ENCODE measurements at regions not wholly inside any gene's neighbourhood (a gene's known extent, or its start where the extent isn't known, plus 50 kb on each side); places are given as distances from the start of the nearest gene placed in this dataset.

GRCh38 chr1:185627761-185628501 lies 106.3 kb upstream of the HMCN1 start:
- Histone ChIP-seq H3K27me3 (ENCODE audit: control insufficient read depth, insufficient read depth, low read length) (no peaks in the 10 kb centered on the region), H3K9me3 (ENCODE audit: control insufficient read depth, insufficient read depth, low read length) (no peaks in the 10 kb centered on the region), H3K36me3 (ENCODE audit: control insufficient read depth, insufficient read depth, low read length) (no peaks in the 10 kb centered on the region), H3K27ac (ENCODE audit: low read depth, low read length) (no peak overlapping the region), H3K4me3 (ENCODE audit: low read depth, low read length) (no peak overlapping the region), H3K4me1 (ENCODE audit: control insufficient read depth, insufficient read depth, low read length) (no peaks in the 10 kb centered on the region)
- WGBS (ENCODE audit: insufficient coverage) = 90% methylated on average over 2 of the region's 2 CpGs
- peak in 1 of 6 donors; percentile 7 for DNase-seq (ENCODE audit: low read depth in 4 of 6, low spot score in 6 of 6)

- no peak for DNase-seq (ENCODE audit: low read depth in 4 of 6, low spot score in 6 of 6)
- WGBS (ENCODE audit: insufficient coverage) = 100% methylated on average over 1 of the region's 3 CpGs
- no peaks in the 10 kb centered on the region for H3K4me1 ChIP-seq (ENCODE audit: control insufficient read depth, insufficient read depth, low read length)
- no peaks in the 10 kb centered on the region for H3K9me3 ChIP-seq (ENCODE audit: control insufficient read depth, insufficient read depth, low read length)
- no peaks in the 10 kb centered on the region for H3K27me3 ChIP-seq (ENCODE audit: control insufficient read depth, insufficient read depth, low read length)
- H3K36me3 ChIP-seq (ENCODE audit: control insufficient read depth, insufficient read depth, low read length) = no peaks in the 10 kb centered on the region
- H3K27ac ChIP-seq (ENCODE audit: low read depth, low read length) = no peak overlapping the region
- no peak overlapping the region for H3K4me3 ChIP-seq (ENCODE audit: low read depth, low read length)
Measured at GRCh38 chr1:185627171-185627570, 107.0 kb upstream of the HMCN1 start.

- Histone ChIP-seq H3K4me1 (ENCODE audit: control insufficient read depth, insufficient read depth, low read length) (no peaks in the 10 kb centered on the region), H3K27me3 (ENCODE audit: control insufficient read depth, insufficient read depth, low read length) (no peaks in the 10 kb centered on the region), H3K4me3 (ENCODE audit: low read depth, low read length) (no peak overlapping the region), H3K36me3 (ENCODE audit: control insufficient read depth, insufficient read depth, low read length) (no peaks in the 10 kb centered on the region), H3K9me3 (ENCODE audit: control insufficient read depth, insufficient read depth, low read length) (no peaks in the 10 kb centered on the region), H3K27ac (ENCODE audit: low read depth, low read length) (no peak overlapping the region)
- 85% methylated on average over 3 of the region's 3 CpGs for WGBS (ENCODE audit: insufficient coverage)
- no peak for DNase-seq (ENCODE audit: low read depth in 4 of 6, low spot score in 6 of 6)
Measured at GRCh38 chr1:185626344-185626743, 107.8 kb upstream of the HMCN1 start.

- peaks cover 2% of the 10 kb centered on the region for H3K9me3 ChIP-seq (ENCODE audit: control insufficient read depth, insufficient read depth, low read length)
- DNase-seq (ENCODE audit: low read depth in 4 of 6, low spot score in 6 of 6) = no peak
- H3K27ac ChIP-seq (ENCODE audit: low read depth, low read length) = no peak overlapping the region
- no peaks in the 10 kb centered on the region for H3K27me3 ChIP-seq (ENCODE audit: control insufficient read depth, insufficient read depth, low read length)
- no peak overlapping the region for H3K4me3 ChIP-seq (ENCODE audit: low read depth, low read length)
- H3K4me1 ChIP-seq (ENCODE audit: control insufficient read depth, insufficient read depth, low read length) = no peaks in the 10 kb centered on the region
- no peaks in the 10 kb centered on the region for H3K36me3 ChIP-seq (ENCODE audit: control insufficient read depth, insufficient read depth, low read length)
Measured at GRCh38 chr1:185610954-185611353, 123.2 kb upstream of the HMCN1 start.

GRCh38 chr1:185608177-185608576 lies 126.0 kb upstream of the HMCN1 start:
- H3K27me3 ChIP-seq (ENCODE audit: control insufficient read depth, insufficient read depth, low read length) = no peaks in the 10 kb centered on the region
- no peak for DNase-seq (ENCODE audit: low read depth in 4 of 6, low spot score in 6 of 6)
- H3K4me1 ChIP-seq (ENCODE audit: control insufficient read depth, insufficient read depth, low read length) = no peaks in the 10 kb centered on the region
- peaks cover 2% of the 10 kb centered on the region for H3K9me3 ChIP-seq (ENCODE audit: control insufficient read depth, insufficient read depth, low read length)
- H3K36me3 ChIP-seq (ENCODE audit: control insufficient read depth, insufficient read depth, low read length) = no peaks in the 10 kb centered on the region
- no CpG with 5 or more reads among the region's 5 CpGs for WGBS (ENCODE audit: insufficient coverage)
- no peak overlapping the region for H3K4me3 ChIP-seq (ENCODE audit: low read depth, low read length)
- no peak overlapping the region for H3K27ac ChIP-seq (ENCODE audit: low read depth, low read length)

- Histone ChIP-seq H3K4me1 (ENCODE audit: control insufficient read depth, insufficient read depth, low read length) (no peaks in the 10 kb centered on the region), H3K9me3 (ENCODE audit: control insufficient read depth, insufficient read depth, low read length) (no peaks in the 10 kb centered on the region), H3K36me3 (ENCODE audit: control insufficient read depth, insufficient read depth, low read length) (no peaks in the 10 kb centered on the region), H3K27ac (ENCODE audit: low read depth, low read length) (no peak overlapping the region), H3K4me3 (ENCODE audit: low read depth, low read length) (no peak overlapping the region), H3K27me3 (ENCODE audit: control insufficient read depth, insufficient read depth, low read length) (no peaks in the 10 kb centered on the region)
- 95% methylated on average over 4 of the region's 4 CpGs for WGBS (ENCODE audit: insufficient coverage)
- peak in 2 of 6 donors; percentile 48 to 60 for DNase-seq (ENCODE audit: low read depth in 4 of 6, low spot score in 6 of 6)
Measured at GRCh38 chr1:185603158-185603557, 131.0 kb upstream of the HMCN1 start.

GRCh38 chr1:185601189-185601588 lies 133.0 kb upstream of the HMCN1 start:
- H3K27me3 ChIP-seq (ENCODE audit: control insufficient read depth, insufficient read depth, low read length) = no peaks in the 10 kb centered on the region
- no peaks in the 10 kb centered on the region for H3K4me1 ChIP-seq (ENCODE audit: control insufficient read depth, insufficient read depth, low read length)
- H3K4me3 ChIP-seq (ENCODE audit: low read depth, low read length) = no peak overlapping the region
- no peaks in the 10 kb centered on the region for H3K36me3 ChIP-seq (ENCODE audit: control insufficient read depth, insufficient read depth, low read length)
- no peak for DNase-seq (ENCODE audit: low read depth in 4 of 6, low spot score in 6 of 6)
- no peak overlapping the region for H3K27ac ChIP-seq (ENCODE audit: low read depth, low read length)
- H3K9me3 ChIP-seq (ENCODE audit: control insufficient read depth, insufficient read depth, low read length) = no peaks in the 10 kb centered on the region
- 100% methylated on average over 1 of the region's 1 CpG for WGBS (ENCODE audit: insufficient coverage)

GRCh38 chr1:185600641-185601040 lies 133.6 kb upstream of the HMCN1 start:
- Histone ChIP-seq H3K27ac (ENCODE audit: low read depth, low read length) (no peak overlapping the region), H3K9me3 (ENCODE audit: control insufficient read depth, insufficient read depth, low read length) (no peaks in the 10 kb centered on the region), H3K4me3 (ENCODE audit: low read depth, low read length) (no peak overlapping the region), H3K4me1 (ENCODE audit: control insufficient read depth, insufficient read depth, low read length) (no peaks in the 10 kb centered on the region), H3K27me3 (ENCODE audit: control insufficient read depth, insufficient read depth, low read length) (no peaks in the 10 kb centered on the region), H3K36me3 (ENCODE audit: control insufficient read depth, insufficient read depth, low read length) (no peaks in the 10 kb centered on the region)
- no peak for DNase-seq (ENCODE audit: low read depth in 4 of 6, low spot score in 6 of 6)
- 100% methylated on average over 1 of the region's 2 CpGs for WGBS (ENCODE audit: insufficient coverage)

GRCh38 chr1:185598332-185598731 lies 135.9 kb upstream of the HMCN1 start:
- no peaks in the 10 kb centered on the region for H3K27me3 ChIP-seq (ENCODE audit: control insufficient read depth, insufficient read depth, low read length)
- no peaks in the 10 kb centered on the region for H3K4me1 ChIP-seq (ENCODE audit: control insufficient read depth, insufficient read depth, low read length)
- no peak overlapping the region for H3K27ac ChIP-seq (ENCODE audit: low read depth, low read length)
- H3K9me3 ChIP-seq (ENCODE audit: control insufficient read depth, insufficient read depth, low read length) = no peaks in the 10 kb centered on the region
- H3K36me3 ChIP-seq (ENCODE audit: control insufficient read depth, insufficient read depth, low read length) = no peaks in the 10 kb centered on the region
- no peak overlapping the region for H3K4me3 ChIP-seq (ENCODE audit: low read depth, low read length)
- no peak for DNase-seq (ENCODE audit: low read depth in 4 of 6, low spot score in 6 of 6)
- no CpG with 5 or more reads among the region's 1 CpG for WGBS (ENCODE audit: insufficient coverage)

- H3K36me3 ChIP-seq (ENCODE audit: control insufficient read depth, insufficient read depth, low read length) = no peaks in the 10 kb centered on the region
- WGBS (ENCODE audit: insufficient coverage) = 88% methylated on average over 1 of the region's 3 CpGs
- peak in 2 of 6 donors; percentile 36 to 61 for DNase-seq (ENCODE audit: low read depth in 4 of 6, low spot score in 6 of 6)
- no peaks in the 10 kb centered on the region for H3K27me3 ChIP-seq (ENCODE audit: control insufficient read depth, insufficient read depth, low read length)
- H3K9me3 ChIP-seq (ENCODE audit: control insufficient read depth, insufficient read depth, low read length) = no peaks in the 10 kb centered on the region
- no peak overlapping the region for H3K4me3 ChIP-seq (ENCODE audit: low read depth, low read length)
- H3K4me1 ChIP-seq (ENCODE audit: control insufficient read depth, insufficient read depth, low read length) = no peaks in the 10 kb centered on the region
- H3K27ac ChIP-seq (ENCODE audit: low read depth, low read length) = no peak overlapping the region
Measured at GRCh38 chr1:185595835-185596667, 138.1 kb upstream of the HMCN1 start.

All from spinal cord (tissue), 9 donors.